ENCODE measurements at regions not wholly inside any gene's neighbourhood (a gene's known extent, or its start where the extent isn't known, plus 50 kb on each side); places are given as distances from the start of the nearest gene placed in this dataset.

DNA sequence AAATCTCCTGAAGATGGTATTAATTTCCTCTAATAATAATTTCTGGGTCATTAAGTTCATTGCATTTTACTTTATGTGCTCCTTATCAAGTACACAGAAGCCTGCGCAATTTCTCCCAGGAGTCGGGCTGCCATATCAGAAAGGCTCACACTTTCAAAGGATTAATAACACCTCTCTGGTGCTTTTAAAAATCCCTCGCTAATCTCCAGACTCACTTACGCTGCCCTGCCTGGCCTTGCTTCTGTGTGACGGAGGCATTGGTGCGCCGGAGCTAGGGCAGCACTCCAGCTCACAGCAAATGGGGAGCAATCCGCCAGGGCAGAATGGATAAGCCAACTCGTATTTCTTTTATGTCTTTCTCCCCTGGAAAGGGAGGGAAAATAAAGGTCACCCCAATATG is 300.8 kb downstream of the EFNB2 start:
- Histone ChIP-seq H2AFZ (ENCODE audit: low read depth, low read length, poor library complexity, severe bottlenecking) (no peak overlapping the region), H3K36me3 (ENCODE audit: control insufficient read depth in 1 of 2, insufficient read depth in 2 of 2, low read length in 2 of 2) (no peaks in the 10 kb centered on the region), H3K4me1 (ENCODE audit: control insufficient read depth in 1 of 2, insufficient read depth in 2 of 2, low read length in 2 of 2) (no peaks in the 10 kb centered on the region), H3K27ac (ENCODE audit: low read depth, low read length) (no peak overlapping the region), H3K27me3 (ENCODE audit: insufficient read depth, low read length) (no peaks in the 10 kb centered on the region), H3K4me3 (replicated peaks in 1 of 2; ENCODE audit: low read depth in 1 of 2, low read length in 2 of 2) (no peak overlapping the region), H3K4me2 (ENCODE audit: low read length) (no peak overlapping the region), H3K79me2 (ENCODE audit: insufficient read depth, low read length) (no peaks in the 10 kb centered on the region), H3K9me3 (ENCODE audit: control insufficient read depth in 1 of 2, insufficient read depth in 1 of 2, low read depth in 1 of 2, low read length in 2 of 2) (no peaks in the 10 kb centered on the region), H3K9ac (ENCODE audit: low read length) (no peak overlapping the region), H3K9me2 (ENCODE audit: insufficient read depth) (no peaks in the 10 kb centered on the region), H4K20me1 (ENCODE audit: insufficient read depth) (no peaks in the 10 kb centered on the region)
- no TSS peak for BruUV-seq (replicated peaks)
- no peak for DNase-seq (ENCODE audit: low read depth, low spot score)
- intact Hi-C loops (cut with micrococcal nuclease), result no loop called here
- POLR2A ChIA-PET, result no interaction called here
- CTCF ChIA-PET, result no interaction called here
- RAD21 ChIA-PET (ENCODE audit: low non-redundant PET in 1 of 2, low total read pairs in 2 of 2, uncharacterized antibody in 2 of 2, unreplicated experiment in 2 of 2), result no interaction called here
- ATAC-seq, result no peak
- TF ChIP-seq CEBPB (IDR thresholded peaks at IDR 0.05; ENCODE audit: low read depth), result no peak
- TF ChIP-seq POLR2AphosphoS5 (IDR thresholded peaks at IDR 0.05; ENCODE audit: low read depth, low read length), result no peak
- no peak for TF ChIP-seq SIN3A (IDR thresholded peaks at IDR 0.05; ENCODE audit: low read depth)
- TF ChIP-seq EZH2phosphoT487 (IDR thresholded peaks at IDR 0.05; ENCODE audit: borderline replicate concordance), result no peak
- TF ChIP-seq ZFX (IDR thresholded peaks at IDR 0.05), result no peak
- no peak for TF ChIP-seq TCF7L2 (IDR thresholded peaks at IDR 0.05; ENCODE audit: borderline replicate concordance, extremely low read depth, insufficient read depth, insufficient read length)
- TF ChIP-seq RAD21 (IDR thresholded peaks at IDR 0.05; ENCODE audit: low read depth), result no peak
- TF ChIP-seq, protein P1, sequence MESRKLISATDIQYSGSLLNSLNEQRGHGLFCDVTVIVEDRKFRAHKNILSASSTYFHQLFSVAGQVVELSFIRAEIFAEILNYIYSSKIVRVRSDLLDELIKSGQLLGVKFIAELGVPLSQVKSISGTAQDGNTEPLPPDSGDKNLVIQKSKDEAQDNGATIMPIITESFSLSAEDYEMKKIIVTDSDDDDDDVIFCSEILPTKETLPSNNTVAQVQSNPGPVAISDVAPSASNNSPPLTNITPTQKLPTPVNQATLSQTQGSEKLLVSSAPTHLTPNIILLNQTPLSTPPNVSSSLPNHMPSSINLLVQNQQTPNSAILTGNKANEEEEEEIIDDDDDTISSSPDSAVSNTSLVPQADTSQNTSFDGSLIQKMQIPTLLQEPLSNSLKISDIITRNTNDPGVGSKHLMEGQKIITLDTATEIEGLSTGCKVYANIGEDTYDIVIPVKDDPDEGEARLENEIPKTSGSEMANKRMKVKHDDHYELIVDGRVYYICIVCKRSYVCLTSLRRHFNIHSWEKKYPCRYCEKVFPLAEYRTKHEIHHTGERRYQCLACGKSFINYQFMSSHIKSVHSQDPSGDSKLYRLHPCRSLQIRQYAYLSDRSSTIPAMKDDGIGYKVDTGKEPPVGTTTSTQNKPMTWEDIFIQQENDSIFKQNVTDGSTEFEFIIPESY (IDR thresholded peaks at IDR 0.05; ENCODE audit: extremely low read depth, insufficient replicate concordance, low read length), result no peak
- TF ChIP-seq, protein P2, sequence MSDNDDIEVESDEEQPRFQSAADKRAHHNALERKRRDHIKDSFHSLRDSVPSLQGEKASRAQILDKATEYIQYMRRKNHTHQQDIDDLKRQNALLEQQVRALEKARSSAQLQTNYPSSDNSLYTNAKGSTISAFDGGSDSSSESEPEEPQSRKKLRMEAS (IDR thresholded peaks at IDR 0.05), result no peak
- no peak for TF ChIP-seq EZH2 (IDR thresholded peaks at IDR 0.05)
- TF ChIP-seq, protein P3, sequence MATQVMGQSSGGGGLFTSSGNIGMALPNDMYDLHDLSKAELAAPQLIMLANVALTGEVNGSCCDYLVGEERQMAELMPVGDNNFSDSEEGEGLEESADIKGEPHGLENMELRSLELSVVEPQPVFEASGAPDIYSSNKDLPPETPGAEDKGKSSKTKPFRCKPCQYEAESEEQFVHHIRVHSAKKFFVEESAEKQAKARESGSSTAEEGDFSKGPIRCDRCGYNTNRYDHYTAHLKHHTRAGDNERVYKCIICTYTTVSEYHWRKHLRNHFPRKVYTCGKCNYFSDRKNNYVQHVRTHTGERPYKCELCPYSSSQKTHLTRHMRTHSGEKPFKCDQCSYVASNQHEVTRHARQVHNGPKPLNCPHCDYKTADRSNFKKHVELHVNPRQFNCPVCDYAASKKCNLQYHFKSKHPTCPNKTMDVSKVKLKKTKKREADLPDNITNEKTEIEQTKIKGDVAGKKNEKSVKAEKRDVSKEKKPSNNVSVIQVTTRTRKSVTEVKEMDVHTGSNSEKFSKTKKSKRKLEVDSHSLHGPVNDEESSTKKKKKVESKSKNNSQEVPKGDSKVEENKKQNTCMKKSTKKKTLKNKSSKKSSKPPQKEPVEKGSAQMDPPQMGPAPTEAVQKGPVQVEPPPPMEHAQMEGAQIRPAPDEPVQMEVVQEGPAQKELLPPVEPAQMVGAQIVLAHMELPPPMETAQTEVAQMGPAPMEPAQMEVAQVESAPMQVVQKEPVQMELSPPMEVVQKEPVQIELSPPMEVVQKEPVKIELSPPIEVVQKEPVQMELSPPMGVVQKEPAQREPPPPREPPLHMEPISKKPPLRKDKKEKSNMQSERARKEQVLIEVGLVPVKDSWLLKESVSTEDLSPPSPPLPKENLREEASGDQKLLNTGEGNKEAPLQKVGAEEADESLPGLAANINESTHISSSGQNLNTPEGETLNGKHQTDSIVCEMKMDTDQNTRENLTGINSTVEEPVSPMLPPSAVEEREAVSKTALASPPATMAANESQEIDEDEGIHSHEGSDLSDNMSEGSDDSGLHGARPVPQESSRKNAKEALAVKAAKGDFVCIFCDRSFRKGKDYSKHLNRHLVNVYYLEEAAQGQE (IDR thresholded peaks at IDR 0.05; ENCODE audit: low read depth), result no peak
- TF ChIP-seq ZNF274 (IDR thresholded peaks at IDR 0.05; ENCODE audit: low read depth, low read length), result no peak
- TF ChIP-seq, protein P4, sequence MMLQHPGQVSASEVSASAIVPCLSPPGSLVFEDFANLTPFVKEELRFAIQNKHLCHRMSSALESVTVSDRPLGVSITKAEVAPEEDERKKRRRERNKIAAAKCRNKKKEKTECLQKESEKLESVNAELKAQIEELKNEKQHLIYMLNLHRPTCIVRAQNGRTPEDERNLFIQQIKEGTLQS (IDR thresholded peaks at IDR 0.05), result no peak
- TF ChIP-seq, protein P5, sequence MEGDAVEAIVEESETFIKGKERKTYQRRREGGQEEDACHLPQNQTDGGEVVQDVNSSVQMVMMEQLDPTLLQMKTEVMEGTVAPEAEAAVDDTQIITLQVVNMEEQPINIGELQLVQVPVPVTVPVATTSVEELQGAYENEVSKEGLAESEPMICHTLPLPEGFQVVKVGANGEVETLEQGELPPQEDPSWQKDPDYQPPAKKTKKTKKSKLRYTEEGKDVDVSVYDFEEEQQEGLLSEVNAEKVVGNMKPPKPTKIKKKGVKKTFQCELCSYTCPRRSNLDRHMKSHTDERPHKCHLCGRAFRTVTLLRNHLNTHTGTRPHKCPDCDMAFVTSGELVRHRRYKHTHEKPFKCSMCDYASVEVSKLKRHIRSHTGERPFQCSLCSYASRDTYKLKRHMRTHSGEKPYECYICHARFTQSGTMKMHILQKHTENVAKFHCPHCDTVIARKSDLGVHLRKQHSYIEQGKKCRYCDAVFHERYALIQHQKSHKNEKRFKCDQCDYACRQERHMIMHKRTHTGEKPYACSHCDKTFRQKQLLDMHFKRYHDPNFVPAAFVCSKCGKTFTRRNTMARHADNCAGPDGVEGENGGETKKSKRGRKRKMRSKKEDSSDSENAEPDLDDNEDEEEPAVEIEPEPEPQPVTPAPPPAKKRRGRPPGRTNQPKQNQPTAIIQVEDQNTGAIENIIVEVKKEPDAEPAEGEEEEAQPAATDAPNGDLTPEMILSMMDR (IDR thresholded peaks at IDR 0.05 in 2 of 3, conservative IDR thresholded peaks at IDR 0.05 in 1 of 3; ENCODE audit: borderline replicate concordance in 1 of 3, insufficient read depth in 1 of 3, low read depth in 2 of 3, low read length in 2 of 3), result no peak

Measured in HCT116 (cell line).